Lower lobe of right lung (tissue), 2 donors: ENCODE measurements at regions not wholly inside any gene's neighbourhood (a gene's known extent, or its start where the extent isn't known, plus 50 kb on each side); places are given as distances from the start of the nearest gene placed in this dataset.

Source experiments
- ATAC-seq, 2 donors: fragments of 200-7000 bp; cut with Tn5 transposase; one replicate each; pipeline ENCODE4 v1.9.1; 2020 to 2022; ENCODE audit warnings: mild to moderate bottlenecking in 2 of 2, moderate library complexity in 2 of 2
- DNase-seq: peaks from one replicate; pipeline ENCODE4 v3.0.0-alpha.2; 2020
- H3K27ac ChIP-seq: fragments of 200-600 bp; one replicate; pipeline ENCODE4 v1.8.0; 2022
- H3K27me3 ChIP-seq: fragments of 200-600 bp; one replicate; pipeline ENCODE4 v1.8.0; 2022; ENCODE audit warnings: low read depth
- H3K36me3 ChIP-seq: fragments of 200-600 bp; one replicate; pipeline ENCODE4 v1.8.0; 2022; ENCODE audit warnings: mild to moderate bottlenecking
- H3K4me1 ChIP-seq: fragments of 200-600 bp; one replicate; pipeline ENCODE4 v1.8.0; 2022
- H3K4me3 ChIP-seq: fragments of 200-600 bp; one replicate; pipeline ENCODE4 v1.8.0; 2022; ENCODE audit warnings: mild to moderate bottlenecking
- H3K9me3 ChIP-seq: fragments of 200-600 bp; one replicate; pipeline ENCODE4 v1.8.0; 2022
- CTCF ChIP-seq: fragments of 200-600 bp; IDR thresholded peaks from one replicate; pipeline ENCODE4 v1.8.0; 2022; ENCODE audit warnings: antibody characterized with exemption, mild to moderate bottlenecking
- intact Hi-C: fragments of 100-400 bp; cut with DNase I; formaldehyde crosslinking; loops from one replicate; pipeline ENCODE4 v1.11.0; 2022
- donor health status: DM: no; HTN: yes; CAD: no; lungs with severe emphysema.

GRCh38 chr14:28944605-28945004, 178.0 kb downstream of the FOXG1 start:
- ATAC-seq (no peak), DNase-seq (no peak)
- Histone ChIP-seq H3K4me3 (no peak overlapping the region), H3K36me3 (no peaks in the 10 kb centered on the region), H3K4me1 (no peaks in the 10 kb centered on the region), H3K27ac (no peak overlapping the region), H3K27me3 (no peaks in the 10 kb centered on the region), H3K9me3 (no peaks in the 10 kb centered on the region)
- intact Hi-C loops: no loop called here
- no peak for TF ChIP-seq CTCF

- H3K27ac ChIP-seq: no peak overlapping the region
- intact Hi-C loops: no loop called here
- TF ChIP-seq CTCF: no peak
- no peaks in the 10 kb centered on the region for H3K27me3 ChIP-seq
- ATAC-seq: no peak
- H3K4me3 ChIP-seq: no peak overlapping the region
- DNase-seq: no peak
- no peaks in the 10 kb centered on the region for H3K36me3 ChIP-seq
- no peaks in the 10 kb centered on the region for H3K9me3 ChIP-seq
- H3K4me1 ChIP-seq: no peaks in the 10 kb centered on the region
Measured at GRCh38 chr14:28946267-28946666, 179.7 kb downstream of the FOXG1 start.

GRCh38 chr14:28949503-28949902, 182.9 kb downstream of the FOXG1 start:
- DNase-seq (no peak), ATAC-seq (no peak)
- intact Hi-C loops: no loop called here
- Histone ChIP-seq H3K9me3 (no peaks in the 10 kb centered on the region), H3K27me3 (no peaks in the 10 kb centered on the region), H3K4me1 (no peaks in the 10 kb centered on the region), H3K4me3 (no peak overlapping the region), H3K36me3 (no peaks in the 10 kb centered on the region), H3K27ac (no peak overlapping the region)
- no peak for TF ChIP-seq CTCF

- intact Hi-C loops: no loop called here
- Histone ChIP-seq H3K4me1 (no peaks in the 10 kb centered on the region), H3K27me3 (no peaks in the 10 kb centered on the region), H3K36me3 (no peaks in the 10 kb centered on the region), H3K27ac (no peak overlapping the region), H3K4me3 (no peak overlapping the region), H3K9me3 (no peaks in the 10 kb centered on the region)
- DNase-seq: no peak
- no peak for TF ChIP-seq CTCF
- ATAC-seq: no peak
Measured at GRCh38 chr14:28952161-28952560, 185.6 kb downstream of the FOXG1 start.

- intact Hi-C loops: no loop called here
- Histone ChIP-seq H3K9me3 (no peaks in the 10 kb centered on the region), H3K27ac (no peak overlapping the region), H3K4me1 (no peaks in the 10 kb centered on the region), H3K36me3 (no peaks in the 10 kb centered on the region), H3K27me3 (no peaks in the 10 kb centered on the region), H3K4me3 (no peak overlapping the region)
- TF ChIP-seq CTCF: no peak
- ATAC-seq (no peak), DNase-seq (no peak)
Measured at GRCh38 chr14:28952666-28953065, 186.1 kb downstream of the FOXG1 start.

- no peak for TF ChIP-seq CTCF
- no peak for ATAC-seq
Measured at GRCh38 chr14:28953973-28954372, 187.4 kb downstream of the FOXG1 start.

More at GRCh38 chr14:28953973-28954372, 187.4 kb downstream of the FOXG1 start:
- H3K36me3 ChIP-seq: no peaks in the 10 kb centered on the region
- H3K9me3 ChIP-seq: no peaks in the 10 kb centered on the region
- no peaks in the 10 kb centered on the region for H3K4me1 ChIP-seq
- H3K4me3 ChIP-seq: no peak overlapping the region
- no peak for DNase-seq
- intact Hi-C loops: no loop called here
- no peaks in the 10 kb centered on the region for H3K27me3 ChIP-seq
- H3K27ac ChIP-seq: no peak overlapping the region
